ENCODE measurements at regions not wholly inside any gene's neighbourhood (a gene's known extent, or its start where the extent isn't known, plus 50 kb on each side); places are given as distances from the start of the nearest gene placed in this dataset.
A peak's percentile ranks its signal among the peaks of the same experiment; 100 is the strongest.

DNA sequence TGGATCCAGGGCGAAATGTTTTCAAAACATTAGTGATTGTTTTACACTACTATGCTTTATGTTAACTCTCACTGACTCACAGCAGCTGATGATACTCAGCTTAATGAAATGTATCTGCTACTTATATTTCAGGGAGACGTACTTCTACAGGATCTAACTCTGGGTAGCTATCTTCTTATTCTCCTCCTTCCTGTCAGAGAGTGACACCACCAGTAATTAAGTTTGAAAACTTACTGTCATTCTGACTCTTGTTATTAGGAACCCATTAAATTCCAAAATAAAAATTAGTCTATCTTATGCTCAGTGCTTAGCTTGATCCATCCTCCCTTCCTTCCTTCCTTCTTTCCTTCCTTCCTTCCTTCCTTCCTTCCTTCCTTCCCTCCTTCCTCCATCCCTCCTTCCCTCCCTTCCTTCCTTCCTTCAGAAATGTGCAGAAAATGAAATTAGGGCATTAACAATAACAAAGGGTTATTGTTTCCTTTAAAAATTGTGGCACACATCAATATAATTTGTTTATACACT is 441.1 kb downstream of the MEIS1 start:
- ATAC-seq (ENCODE audit: low FRiP score) (no peak), DNase-seq (ENCODE audit: low spot score) (no peak)
- TF ChIP-seq, protein P1, sequence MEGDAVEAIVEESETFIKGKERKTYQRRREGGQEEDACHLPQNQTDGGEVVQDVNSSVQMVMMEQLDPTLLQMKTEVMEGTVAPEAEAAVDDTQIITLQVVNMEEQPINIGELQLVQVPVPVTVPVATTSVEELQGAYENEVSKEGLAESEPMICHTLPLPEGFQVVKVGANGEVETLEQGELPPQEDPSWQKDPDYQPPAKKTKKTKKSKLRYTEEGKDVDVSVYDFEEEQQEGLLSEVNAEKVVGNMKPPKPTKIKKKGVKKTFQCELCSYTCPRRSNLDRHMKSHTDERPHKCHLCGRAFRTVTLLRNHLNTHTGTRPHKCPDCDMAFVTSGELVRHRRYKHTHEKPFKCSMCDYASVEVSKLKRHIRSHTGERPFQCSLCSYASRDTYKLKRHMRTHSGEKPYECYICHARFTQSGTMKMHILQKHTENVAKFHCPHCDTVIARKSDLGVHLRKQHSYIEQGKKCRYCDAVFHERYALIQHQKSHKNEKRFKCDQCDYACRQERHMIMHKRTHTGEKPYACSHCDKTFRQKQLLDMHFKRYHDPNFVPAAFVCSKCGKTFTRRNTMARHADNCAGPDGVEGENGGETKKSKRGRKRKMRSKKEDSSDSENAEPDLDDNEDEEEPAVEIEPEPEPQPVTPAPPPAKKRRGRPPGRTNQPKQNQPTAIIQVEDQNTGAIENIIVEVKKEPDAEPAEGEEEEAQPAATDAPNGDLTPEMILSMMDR (IDR thresholded peaks at IDR 0.05), result no peak

DNA sequence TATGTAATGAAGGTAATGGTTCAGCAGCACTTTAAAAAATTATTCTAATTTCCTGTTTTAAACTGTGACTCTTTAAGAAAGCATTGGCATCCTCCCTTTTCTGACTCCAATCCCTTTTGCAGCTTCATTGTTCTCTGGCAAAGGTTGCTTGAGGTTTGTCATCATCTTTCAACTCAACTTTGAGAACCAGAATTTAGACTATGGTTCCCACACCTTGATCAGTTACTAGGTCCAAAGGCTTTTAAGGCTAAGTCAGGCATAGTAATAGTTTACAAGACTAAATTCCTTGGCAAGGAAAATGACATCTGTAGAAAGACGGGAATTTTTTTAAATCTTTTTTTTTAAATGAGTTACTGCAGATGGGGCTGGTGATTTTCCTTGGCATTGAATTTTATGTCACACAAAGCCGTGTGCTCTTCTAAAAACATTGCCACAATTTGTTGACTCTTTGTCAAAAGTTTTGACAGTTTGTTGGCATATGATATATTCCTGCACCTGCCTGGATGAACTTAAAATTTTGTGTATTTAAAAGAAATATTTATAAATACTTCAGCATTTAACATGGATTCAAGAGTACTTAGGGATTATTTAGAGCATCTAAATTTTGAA is 451.0 kb downstream of the MEIS1 start:
- TF ChIP-seq, protein P1 (IDR thresholded peaks at IDR 0.05), result no peak
- ATAC-seq (ENCODE audit: low FRiP score) (no peak), DNase-seq (ENCODE audit: low spot score) (no peak)

DNA sequence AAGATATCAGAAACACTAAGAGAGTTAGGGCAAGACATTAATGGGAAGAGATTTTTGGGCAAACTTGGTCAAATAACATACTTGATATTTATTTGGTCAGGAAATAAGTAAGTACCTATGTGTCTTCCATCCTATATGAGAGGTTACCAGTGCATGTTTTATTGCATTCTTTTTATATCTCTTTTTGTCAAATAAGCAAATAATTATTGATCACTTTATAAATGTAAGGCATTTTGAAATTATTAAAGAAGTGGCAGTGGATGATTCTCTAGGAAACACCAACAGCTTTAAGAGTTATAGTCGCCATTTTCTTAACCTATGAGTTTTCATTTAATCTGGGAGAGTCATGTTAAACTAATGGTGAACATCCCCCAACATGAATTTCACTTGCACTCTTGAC is 453.3 kb downstream of the MEIS1 start:
- DNase-seq (ENCODE audit: low spot score) (no peak), ATAC-seq (ENCODE audit: low FRiP score) (no peak)
- TF ChIP-seq, protein P1 (IDR thresholded peaks at IDR 0.05), result no peak

DNA sequence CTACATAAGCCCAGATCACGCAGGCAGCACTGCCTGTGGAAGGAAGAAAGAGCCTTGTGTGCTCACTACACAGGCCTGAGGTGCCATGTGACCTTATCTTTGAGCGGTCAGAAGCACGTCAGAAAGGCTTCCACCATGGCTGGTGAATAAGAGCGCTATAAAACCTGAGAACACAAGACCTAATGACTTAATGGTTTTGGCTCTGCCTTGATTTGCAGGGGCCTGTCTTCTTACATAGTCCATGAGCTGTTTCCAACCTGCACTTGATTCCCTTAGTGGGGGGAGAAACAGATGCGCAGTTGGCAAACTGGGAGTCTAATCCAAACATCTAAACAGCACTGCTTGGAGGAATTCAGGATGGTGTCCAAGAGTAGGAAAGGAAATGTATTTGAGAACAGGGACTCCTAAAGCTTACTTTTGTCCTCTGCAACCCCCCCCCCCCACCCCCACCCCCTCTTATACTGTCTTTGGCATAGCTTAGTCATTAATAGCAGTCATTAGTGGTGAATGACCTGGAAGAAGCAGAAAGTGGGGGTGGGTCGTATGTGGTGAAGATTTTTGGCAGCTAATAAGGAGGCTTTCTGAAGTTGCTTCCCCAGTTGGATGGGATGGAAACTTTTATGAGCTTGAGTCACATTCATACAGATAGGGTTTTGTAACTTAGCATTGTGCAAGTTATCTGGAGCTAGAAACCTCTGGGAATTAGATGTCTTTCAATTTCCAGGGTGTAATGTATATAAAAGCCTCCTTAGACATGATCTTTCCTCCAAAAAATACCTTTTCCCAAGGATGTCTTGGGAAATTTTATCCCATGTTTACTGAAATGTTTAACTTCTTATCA is 454.1 kb downstream of the MEIS1 start:
- TF ChIP-seq, protein P1 (IDR thresholded peaks at IDR 0.05), result no peak
- DNase-seq (ENCODE audit: low spot score), result no peak
- ATAC-seq (ENCODE audit: low FRiP score), result peak; percentile 83

DNA sequence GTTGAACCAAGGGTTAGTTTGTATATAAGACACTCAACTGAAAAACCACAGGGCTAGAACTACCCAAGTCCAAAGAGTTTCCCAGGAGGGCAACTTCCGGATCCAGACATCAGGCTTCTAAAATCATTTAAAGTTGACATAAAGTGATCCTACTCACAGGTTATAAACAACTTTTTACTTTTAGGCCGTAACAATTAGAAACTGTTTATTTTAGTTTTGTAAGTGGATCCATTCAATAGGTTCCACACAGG is 454.6 kb downstream of the MEIS1 start:
- DNase-seq (ENCODE audit: low spot score) (no peak), ATAC-seq (ENCODE audit: low FRiP score) (no peak)
- TF ChIP-seq, protein P1 (IDR thresholded peaks at IDR 0.05), result no peak

DNA sequence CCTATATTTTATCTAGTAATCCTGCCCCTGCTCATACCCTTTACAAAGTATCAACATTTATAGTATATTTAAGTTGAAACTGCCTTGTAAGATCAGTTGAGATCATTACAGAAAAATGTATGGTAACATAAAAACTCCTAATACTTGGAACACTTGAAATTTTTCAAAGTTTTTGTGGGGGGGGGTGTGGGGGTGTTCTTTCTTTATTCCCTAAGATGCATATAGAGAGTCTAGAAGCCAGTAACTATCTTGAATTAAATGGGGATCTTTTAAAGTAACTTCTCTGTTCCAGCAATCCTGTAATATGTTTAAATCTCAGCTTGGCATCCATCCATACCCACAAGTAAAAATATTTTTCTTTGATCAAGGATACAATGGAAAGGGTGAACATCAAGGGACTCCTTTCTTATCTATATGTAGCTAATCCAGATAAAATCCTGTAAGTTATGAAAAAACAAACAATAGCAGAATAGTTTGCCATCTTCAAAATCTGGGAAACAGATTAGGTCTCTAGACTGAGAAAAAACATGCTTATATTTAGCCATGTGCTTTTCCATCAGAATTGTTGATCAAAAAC is 455.3 kb downstream of the MEIS1 start:
- DNase-seq (ENCODE audit: low spot score) (no peak), ATAC-seq (ENCODE audit: low FRiP score) (no peak)
- TF ChIP-seq, protein P1 (IDR thresholded peaks at IDR 0.05), result no peak
